ENCODE measurements at regions not wholly inside any gene's neighbourhood (a gene's known extent, or its start where the extent isn't known, plus 50 kb on each side); places are given as distances from the start of the nearest gene placed in this dataset.

DNA sequence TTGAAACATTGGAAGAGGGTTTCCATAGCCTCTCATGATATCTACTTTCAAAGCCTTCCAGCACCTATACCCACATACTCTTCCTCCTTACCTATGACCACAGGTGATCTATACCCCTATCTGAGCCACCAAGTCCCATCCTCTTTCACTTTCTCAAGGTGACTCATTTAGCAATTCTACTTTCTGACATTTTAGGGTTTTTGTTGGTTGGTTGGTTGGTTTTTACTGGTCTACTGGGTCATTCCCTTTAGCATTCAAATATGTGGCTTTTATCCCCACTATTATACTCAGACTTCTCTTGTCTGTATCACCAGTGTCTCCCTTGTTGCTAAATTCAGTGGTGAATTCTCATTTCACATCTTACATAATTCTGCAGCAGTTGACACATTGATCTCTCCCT is 130.4 kb upstream of the STEAP4 start:
- TF ChIP-seq CTCF (IDR thresholded peaks at IDR 0.05) (no peak), POLR2A (IDR thresholded peaks at IDR 0.05) (no peak)

All from esophagus squamous epithelium (tissue), 4 donors.